ENCODE measurements at regions not wholly inside any gene's neighbourhood (a gene's known extent, or its start where the extent isn't known, plus 50 kb on each side); places are given as distances from the start of the nearest gene placed in this dataset.

DNA sequence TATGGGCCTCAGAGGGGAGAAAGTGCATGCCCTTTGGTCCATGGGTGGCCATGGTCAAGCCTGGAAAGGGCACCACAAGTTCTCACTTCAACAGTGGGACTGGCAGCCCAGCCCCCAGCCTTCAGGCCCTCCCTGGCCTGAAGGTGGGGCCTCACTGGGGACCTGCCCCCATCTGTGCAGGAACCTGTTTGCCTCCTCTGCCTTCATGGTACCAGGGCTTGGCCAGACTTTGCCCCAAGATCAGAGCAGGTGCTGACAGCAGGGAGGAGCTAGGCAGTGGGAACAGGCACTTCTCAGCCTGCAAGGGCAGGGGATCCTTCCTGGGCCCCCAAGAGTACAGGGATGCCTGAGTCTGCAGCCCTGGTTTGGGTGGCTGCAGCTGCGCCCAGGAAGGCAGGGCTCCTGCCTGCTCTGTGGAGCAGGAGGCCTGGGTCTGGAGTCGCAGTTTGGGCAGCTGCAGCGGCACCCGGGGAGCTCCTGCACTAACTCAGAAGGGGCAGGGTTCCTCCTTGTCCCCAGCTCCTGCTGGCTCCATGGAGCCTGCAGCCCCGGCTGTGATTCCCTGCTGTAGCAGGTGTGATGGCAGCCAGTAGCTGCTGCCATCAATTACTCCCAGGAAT, 460.1 kb upstream of the NCAM2 start:
- TF ChIP-seq, protein P1, sequence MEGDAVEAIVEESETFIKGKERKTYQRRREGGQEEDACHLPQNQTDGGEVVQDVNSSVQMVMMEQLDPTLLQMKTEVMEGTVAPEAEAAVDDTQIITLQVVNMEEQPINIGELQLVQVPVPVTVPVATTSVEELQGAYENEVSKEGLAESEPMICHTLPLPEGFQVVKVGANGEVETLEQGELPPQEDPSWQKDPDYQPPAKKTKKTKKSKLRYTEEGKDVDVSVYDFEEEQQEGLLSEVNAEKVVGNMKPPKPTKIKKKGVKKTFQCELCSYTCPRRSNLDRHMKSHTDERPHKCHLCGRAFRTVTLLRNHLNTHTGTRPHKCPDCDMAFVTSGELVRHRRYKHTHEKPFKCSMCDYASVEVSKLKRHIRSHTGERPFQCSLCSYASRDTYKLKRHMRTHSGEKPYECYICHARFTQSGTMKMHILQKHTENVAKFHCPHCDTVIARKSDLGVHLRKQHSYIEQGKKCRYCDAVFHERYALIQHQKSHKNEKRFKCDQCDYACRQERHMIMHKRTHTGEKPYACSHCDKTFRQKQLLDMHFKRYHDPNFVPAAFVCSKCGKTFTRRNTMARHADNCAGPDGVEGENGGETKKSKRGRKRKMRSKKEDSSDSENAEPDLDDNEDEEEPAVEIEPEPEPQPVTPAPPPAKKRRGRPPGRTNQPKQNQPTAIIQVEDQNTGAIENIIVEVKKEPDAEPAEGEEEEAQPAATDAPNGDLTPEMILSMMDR (conservative IDR thresholded peaks at IDR 0.05) = no peak
- no peak for TF ChIP-seq ZFX (IDR thresholded peaks at IDR 0.05)
